GM23248 (cell line): ENCODE measurements at regions not wholly inside any gene's neighbourhood (a gene's known extent, or its start where the extent isn't known, plus 50 kb on each side); places are given as distances from the start of the nearest gene placed in this dataset.
"Not testable (repeated sequence)": the region's sequence is repeated elsewhere in the genome, so short reads cannot be mapped to it uniquely, and the experiment has no call there.

Experiments used
- DNase-seq: peaks from one replicate; pipeline ENCODE4 v3.0.0-alpha.2; 2015
- H2AFZ ChIP-seq: fragments of 200-600 bp; sonication (generic); 2 replicates; pipeline ENCODE4 v1.6.1; 2016; ENCODE audit warnings: antibody characterized with exemption
- H3F3A ChIP-seq: fragments of 200-600 bp; sonication (generic); 2 replicates; pipeline ENCODE4 v1.6.1; 2016; ENCODE audit warnings: mild to moderate bottlenecking, antibody characterized with exemption, mixed run types; ENCODE audit not compliant: insufficient read depth
- H3K27ac ChIP-seq: fragments of 200-600 bp; sonication (generic); 2 replicates; pipeline ENCODE4 v1.5.1; 2016; ENCODE audit warnings: mild to moderate bottlenecking
- H3K27me3 ChIP-seq: fragments of 200-600 bp; sonication (generic); replicated peaks from 2 replicates; pipeline ENCODE4 v1.6.1; 2016; ENCODE audit warnings: mild to moderate bottlenecking; ENCODE audit not compliant: insufficient read depth
- H3K36me3 ChIP-seq: fragments of 200-600 bp; sonication (generic); 2 replicates; pipeline ENCODE4 v1.6.1; 2016; ENCODE audit warnings: low read depth, mild to moderate bottlenecking
- H3K4me1 ChIP-seq: fragments of 200-600 bp; sonication (generic); 2 replicates; pipeline ENCODE4 v1.6.1; 2016; ENCODE audit warnings: mild to moderate bottlenecking; ENCODE audit not compliant: insufficient read depth
- H3K4me2 ChIP-seq: fragments of 200-600 bp; sonication (generic); one replicate; pipeline ENCODE4 v1.6.1; 2016; ENCODE audit warnings: mild to moderate bottlenecking; ENCODE audit not compliant: unreplicated experiment
- H3K4me3 ChIP-seq: fragments of 200-600 bp; sonication (generic); 2 replicates; pipeline ENCODE4 v1.5.1; 2016; ENCODE audit warnings: mild to moderate bottlenecking
- H3K79me2 ChIP-seq: fragments of 200-600 bp; sonication (generic); 2 replicates; pipeline ENCODE4 v1.6.1; 2016; ENCODE audit warnings: mild to moderate bottlenecking; ENCODE audit not compliant: insufficient read depth
- H3K9ac ChIP-seq: fragments of 200-600 bp; sonication (generic); 2 replicates; pipeline ENCODE4 v1.6.1; 2016; ENCODE audit warnings: mild to moderate bottlenecking
- H3K9me2 ChIP-seq: fragments of 200-600 bp; sonication (generic); 2 replicates; pipeline ENCODE4 v1.6.1; 2016; ENCODE audit warnings: mixed run types, mild to moderate bottlenecking, moderate library complexity; ENCODE audit not compliant: insufficient read depth
- H3K9me3 ChIP-seq: fragments of 200-600 bp; sonication (generic); one replicate; pipeline ENCODE4 v1.6.1; 2017; ENCODE audit warnings: low read depth
- H4K20me1 ChIP-seq: fragments of 200-600 bp; sonication (generic); 2 replicates; pipeline ENCODE4 v1.6.0; 2016; ENCODE audit not compliant: insufficient read depth
- EZH2 ChIP-seq: fragments of 200-600 bp; sonication (generic); IDR thresholded peaks from 2 replicates; pipeline ENCODE4 v1.6.1; 2018; ENCODE audit warnings: antibody characterized with exemption, mild to moderate bottlenecking; ENCODE audit not compliant: insufficient read depth, poor library complexity, severe bottlenecking
- EZH2phosphoT487 ChIP-seq: fragments of 200-600 bp; sonication (generic); IDR thresholded peaks from 2 replicates; pipeline ENCODE4 v1.6.1; 2018; ENCODE audit warnings: antibody characterized with exemption, moderate library complexity, mild to moderate bottlenecking, low read depth; ENCODE audit not compliant: insufficient read depth
- WGBS, 2 experiments: methylation state at CpG; one replicate each; pipeline ENCODE4 v1.1.6; 2015 to 2017; ENCODE audit warnings: low lambda C conversion rate in 2 of 2, low coverage in 1 of 2; ENCODE audit errors: missing lambda C conversion rate in 2 of 2; 5-methylcytosine and 5-hydroxymethylcytosine counted together
- in situ Hi-C: fragments of 300-500 bp; cut with MboI; formaldehyde crosslinking; loops from 2 replicates; pipeline ENCODE4 v1.15.0; 2020

DNA sequence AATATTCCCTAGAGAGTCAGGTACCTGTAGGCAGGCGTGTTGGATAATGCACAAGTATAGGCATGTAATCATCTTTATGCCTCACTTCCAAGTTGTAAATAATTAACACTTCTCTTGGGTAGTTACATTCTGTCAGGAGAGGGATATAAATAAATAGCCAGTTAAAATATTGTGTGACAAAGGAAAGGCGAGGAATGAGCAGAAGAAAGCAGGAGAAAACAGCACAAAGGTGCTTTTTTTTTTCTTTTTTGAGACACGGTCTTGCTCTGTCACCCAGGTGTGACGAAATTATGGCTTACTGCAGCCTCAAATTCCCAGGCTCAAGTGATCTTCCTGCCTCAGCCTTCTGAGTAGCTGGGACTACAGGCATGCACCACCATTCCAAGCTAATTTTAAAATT, 99.2 kb upstream of the LYZL2 start:
- Histone ChIP-seq H2AFZ (no peak overlapping the region), H3K9me3 (no peaks in the 10 kb centered on the region), H3K9ac (no peak overlapping the region), H3K27ac (no peak overlapping the region), H3K27me3 (no peaks in the 10 kb centered on the region), H3K4me3 (no peak overlapping the region), H3K9me2 (no peaks in the 10 kb centered on the region), H3K4me1 (no peaks in the 10 kb centered on the region; the same call in 1 of the 2 replicates), H3K4me2 (no peak overlapping the region), H3K36me3 (no peaks in the 10 kb centered on the region), H3K79me2 (no peaks in the 10 kb centered on the region), H3F3A (no peaks in the 10 kb centered on the region), H4K20me1 (no peaks in the 10 kb centered on the region)
- in situ Hi-C loops = loop anchor here (25.0 kb wide), 1 partner anchor 1084 kb away; no protein-coding TSS in a partner anchor
- no peak for DNase-seq
- TF ChIP-seq EZH2phosphoT487 (no peak), EZH2 (no peak)
- WGBS, 2 experiments = 95 to 96% methylated on average over 4 of the region's 4 CpGs

DNA sequence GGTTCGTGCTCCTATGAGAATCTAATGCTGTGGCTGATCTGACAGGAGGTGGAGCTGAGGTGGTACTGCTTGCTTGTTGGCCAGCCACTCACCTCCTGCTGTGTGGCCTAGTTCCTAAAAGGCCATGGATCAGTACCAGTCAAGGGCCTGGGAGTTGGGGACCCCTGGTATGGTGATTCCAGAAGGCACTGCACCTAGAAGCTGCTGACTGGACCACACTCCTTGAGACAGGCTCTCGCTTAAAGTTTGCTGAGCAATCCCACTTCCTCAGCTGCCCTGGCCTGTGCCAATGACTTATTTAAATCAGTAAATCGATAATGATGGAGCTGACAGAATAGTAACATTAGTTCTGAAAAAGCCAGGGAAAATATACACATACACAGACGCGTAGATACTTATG, 98.6 kb upstream of the LYZL2 start:
- H3K79me2 ChIP-seq = no peaks in the 10 kb centered on the region
- H3K4me1 ChIP-seq = no peaks in the 10 kb centered on the region; the same call in 1 of the 2 replicates
- H3K4me2 ChIP-seq = no peak overlapping the region
- H4K20me1 ChIP-seq = no peaks in the 10 kb centered on the region
- no peak overlapping the region; the same call in 1 of the 2 replicates for H2AFZ ChIP-seq
- H3K36me3 ChIP-seq = no peaks in the 10 kb centered on the region
- no peak overlapping the region for H3K9ac ChIP-seq
- no peaks in the 10 kb centered on the region for H3F3A ChIP-seq
- in situ Hi-C loops = loop anchor here (25.0 kb wide), 1 partner anchor 1084 kb away; no protein-coding TSS in a partner anchor
- DNase-seq = no peak
- H3K9me3 ChIP-seq = no peaks in the 10 kb centered on the region
- TF ChIP-seq EZH2 (no peak), EZH2phosphoT487 (no peak)
- H3K9me2 ChIP-seq = no peaks in the 10 kb centered on the region
- no peaks in the 10 kb centered on the region for H3K27me3 ChIP-seq
- no peak overlapping the region for H3K4me3 ChIP-seq
- 87 to 91% methylated on average over 5 of the region's 5 CpGs for WGBS, 2 experiments
- H3K27ac ChIP-seq = no peak overlapping the region

DNA sequence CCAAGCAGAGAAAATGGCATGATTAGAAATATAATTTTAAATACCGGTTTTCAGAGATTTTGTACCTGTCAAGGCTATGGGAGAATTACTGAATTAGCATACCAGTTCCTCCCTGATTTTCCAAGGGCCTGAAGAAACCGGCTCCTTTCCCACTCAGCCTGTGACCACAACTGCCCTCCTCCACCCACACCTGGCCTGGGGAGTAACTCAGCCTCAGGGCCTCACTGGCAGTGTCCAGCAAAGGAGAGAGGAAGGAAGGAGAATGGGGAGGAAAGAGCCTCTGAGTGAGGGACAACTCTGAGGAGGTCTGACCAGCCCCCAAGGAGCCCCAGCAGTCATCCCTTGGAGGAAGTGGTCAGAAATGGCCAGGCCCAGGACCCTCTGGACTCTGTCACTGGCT, 98.0 kb upstream of the LYZL2 start:
- no peak overlapping the region for H3K4me3 ChIP-seq
- H3K36me3 ChIP-seq = no peaks in the 10 kb centered on the region
- TF ChIP-seq EZH2 (no peak), EZH2phosphoT487 (no peak)
- 27 to 42% methylated on average over 2 of the region's 2 CpGs for WGBS, 2 experiments
- no peaks in the 10 kb centered on the region for H4K20me1 ChIP-seq
- in situ Hi-C loops = loop anchor here (25.0 kb wide), 1 partner anchor 1085 kb away; no protein-coding TSS in a partner anchor
- no peak overlapping the region for H3K4me2 ChIP-seq
- H3K9me3 ChIP-seq = no peaks in the 10 kb centered on the region
- H3K4me1 ChIP-seq = no peaks in the 10 kb centered on the region; the same call in 1 of the 2 replicates
- no peaks in the 10 kb centered on the region for H3K27me3 ChIP-seq
- H3K79me2 ChIP-seq = no peaks in the 10 kb centered on the region
- no peaks in the 10 kb centered on the region for H3F3A ChIP-seq
- no peak overlapping the region for H3K9ac ChIP-seq
- no peak for DNase-seq
- H3K27ac ChIP-seq = no peak overlapping the region
- H3K9me2 ChIP-seq = no peaks in the 10 kb centered on the region
- H2AFZ ChIP-seq = peak overlapping the region; percentile 29; the same call in 1 of the 2 replicates

DNA sequence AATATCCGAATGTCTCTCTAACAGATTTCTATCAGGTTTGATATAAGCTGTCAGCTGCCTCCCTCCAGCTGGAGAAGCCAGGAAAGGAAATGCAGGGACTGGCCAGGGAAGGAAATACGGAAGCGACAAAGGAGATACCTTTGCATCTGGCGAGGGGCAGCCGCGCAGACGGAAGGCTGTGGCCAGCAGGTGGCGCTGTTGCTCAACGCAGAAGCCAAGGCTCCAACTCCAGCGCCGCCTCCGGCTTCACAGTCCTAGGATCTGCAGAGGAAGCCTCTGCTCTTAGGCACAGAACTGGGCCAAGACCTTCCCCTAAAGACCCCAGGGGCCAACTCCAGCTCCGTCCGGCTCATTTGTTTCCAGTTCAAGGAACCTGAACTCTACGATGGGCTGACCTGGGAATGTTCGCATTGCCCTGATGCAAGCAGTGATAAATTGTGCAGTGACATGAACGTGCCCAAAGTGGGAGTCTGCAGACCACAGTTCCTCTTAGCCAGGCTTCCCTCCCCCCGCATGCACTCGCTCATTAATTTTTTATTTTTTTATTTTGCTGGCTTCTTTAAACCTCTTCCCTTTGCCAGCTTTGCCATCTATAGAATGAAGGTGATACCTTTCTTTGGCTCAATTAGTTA, 97.3 kb upstream of the LYZL2 start:
- H3K4me3 ChIP-seq, H3K9me3 ChIP-seq, H3K27ac ChIP-seq, H3K79me2 ChIP-seq, H4K20me1 ChIP-seq, H3K27me3 ChIP-seq, H3K4me1 ChIP-seq, H3K9me2 ChIP-seq, H3K36me3 ChIP-seq, H3K9ac ChIP-seq, H3F3A ChIP-seq: not testable (repeated sequence)
- H2AFZ ChIP-seq = peak overlapping the region; percentile 65
- in situ Hi-C loops = loop anchor here (25.0 kb wide), 1 partner anchor 1085 kb away; no protein-coding TSS in a partner anchor
- 4% methylated on average over 17 to 18 of the region's 19 CpGs for WGBS, 2 experiments
- peak overlapping the region; percentile 42 for H3K4me2 ChIP-seq
- peak; percentile 74 for DNase-seq
